Type B pancreatic cell (in vitro differentiated cells): ENCODE measurements at regions not wholly inside any gene's neighbourhood (a gene's known extent, or its start where the extent isn't known, plus 50 kb on each side); places are given as distances from the start of the nearest gene placed in this dataset.

ENCODE experiments used
- DNase-seq: peaks from one replicate; pipeline ENCODE4 v3.0.0; 2021; ENCODE audit warnings: mixed read lengths; ENCODE audit not compliant: unreplicated experiment; ENCODE audit errors: extremely low spot score
- H3K27ac Mint-ChIP-seq: 2 replicates; pipeline ENCODE4 v1.8.0; 2021; ENCODE audit warnings: mild to moderate bottlenecking, mixed read lengths
- H3K27me3 Mint-ChIP-seq: 2 replicates; pipeline ENCODE4 v1.8.0; 2021; ENCODE audit warnings: mixed read lengths
- H3K36me3 Mint-ChIP-seq: 2 replicates; pipeline ENCODE4 v1.8.0; 2021; ENCODE audit warnings: mixed read lengths
- H3K4me1 Mint-ChIP-seq: one replicate; pipeline ENCODE4 v1.8.0; 2021; ENCODE audit warnings: mixed read lengths; ENCODE audit not compliant: unreplicated experiment
- H3K4me3 Mint-ChIP-seq: 2 replicates; pipeline ENCODE4 v1.8.0; 2021; ENCODE audit warnings: mild to moderate bottlenecking, mixed read lengths
- H3K9me3 Mint-ChIP-seq: 2 replicates; pipeline ENCODE4 v1.8.0; 2021; ENCODE audit warnings: mixed read lengths
- CTCF ChIP-seq: fragments of 200-600 bp; sonication (generic); conservative IDR thresholded peaks from 2 replicates; pipeline ENCODE4 v1.5.0; 2021; ENCODE audit warnings: antibody characterized with exemption, mild to moderate bottlenecking

GRCh38 chr7:47658886-47659635 lies 77.2 kb upstream of the TNS3 start:
- H3K9me3 Mint-ChIP-seq: no peaks in the 10 kb centered on the region
- no peaks in the 10 kb centered on the region for H3K27me3 Mint-ChIP-seq
- DNase-seq: no peak
- H3K4me3 Mint-ChIP-seq: no peak overlapping the region
- peaks cover 39% of the 10 kb centered on the region for H3K4me1 Mint-ChIP-seq
- TF ChIP-seq CTCF: no peak
- H3K36me3 Mint-ChIP-seq: no peaks in the 10 kb centered on the region
- no peak overlapping the region for H3K27ac Mint-ChIP-seq

- H3K27ac Mint-ChIP-seq: no peak overlapping the region
Measured at GRCh38 chr7:47657126-47657525, 75.2 kb upstream of the TNS3 start.

GRCh38 chr7:47654672-47655298 lies 72.9 kb upstream of the TNS3 start:
- no peak for DNase-seq
- Mint-ChIP-seq H3K27me3 (no peaks in the 10 kb centered on the region), H3K27ac (no peak overlapping the region), H3K4me1 (peaks cover 21% of the 10 kb centered on the region), H3K36me3 (no peaks in the 10 kb centered on the region), H3K9me3 (no peaks in the 10 kb centered on the region), H3K4me3 (no peak overlapping the region)
- no peak for TF ChIP-seq CTCF

More at GRCh38 chr7:47657126-47657525, 75.2 kb upstream of the TNS3 start:
- Mint-ChIP-seq H3K27me3 (no peaks in the 10 kb centered on the region), H3K4me1 (peaks cover 33% of the 10 kb centered on the region), H3K4me3 (no peak overlapping the region), H3K9me3 (no peaks in the 10 kb centered on the region), H3K36me3 (no peaks in the 10 kb centered on the region)
- no peak for DNase-seq
- TF ChIP-seq CTCF: no peak

GRCh38 chr7:47653550-47654411 lies 71.9 kb upstream of the TNS3 start:
- Mint-ChIP-seq H3K4me3 (no peak overlapping the region), H3K27me3 (no peaks in the 10 kb centered on the region), H3K36me3 (no peaks in the 10 kb centered on the region), H3K27ac (no peak overlapping the region), H3K9me3 (no peaks in the 10 kb centered on the region), H3K4me1 (peaks cover 22% of the 10 kb centered on the region)
- TF ChIP-seq CTCF: no peak
- no peak for DNase-seq

- no peak for DNase-seq
- Mint-ChIP-seq H3K4me1 (peaks cover 32% of the 10 kb centered on the region), H3K4me3 (no peak overlapping the region), H3K27me3 (no peaks in the 10 kb centered on the region), H3K36me3 (no peaks in the 10 kb centered on the region), H3K9me3 (no peaks in the 10 kb centered on the region), H3K27ac (no peak overlapping the region)
- no peak for TF ChIP-seq CTCF
Measured at GRCh38 chr7:47652591-47652990, 70.7 kb upstream of the TNS3 start.
